B cell (primary cell): ENCODE measurements at regions not wholly inside any gene's neighbourhood (a gene's known extent, or its start where the extent isn't known, plus 50 kb on each side); places are given as distances from the start of the nearest gene placed in this dataset.

Source experiments
- ATAC-seq: fragments of 200-7000 bp; cut with Tn5 transposase; one replicate; pipeline ENCODE4 v1.10.0; 2021; ENCODE audit warnings: low read depth, mild to moderate bottlenecking, moderate number of reproducible peaks, moderate library complexity
- CTCF ChIA-PET: fragments of 350-600 bp; sonication (Branson Sonifier 250); formaldehyde crosslinking; loops from one replicate; lab custom pipeline; 2021; ENCODE audit warnings: antibody characterized with exemption, inconsistent platforms; lab: Charles Lee
- POLR2A ChIA-PET: fragments of 350-600 bp; sonication (Branson Sonifier 250); formaldehyde crosslinking; loops from one replicate; lab custom pipeline; 2021; ENCODE audit warnings: antibody characterized with exemption; lab: Charles Lee
- DNase-seq: peaks from one replicate; pipeline ENCODE4 v3.0.0; 2013
- H2AFZ ChIP-seq: 2 replicates; pipeline ENCODE4 v1.6.1; 2012; ENCODE audit warnings: mild to moderate bottlenecking, low read depth, low read length; ENCODE audit not compliant: insufficient read depth, poor library complexity, severe bottlenecking
- H3K27ac ChIP-seq, 2 donors: 1 replicate in 1 of 2; 2 replicates in 1 of 2; pipeline ENCODE4 v1.5.1; 2012 to 2013; ENCODE audit warnings: low read length in 2 of 2, mild to moderate bottlenecking in 2 of 2, moderate library complexity in 1 of 2
- H3K27me3 ChIP-seq, 4 experiments: fragments of 200-600 bp in 1 of 4; sonication (generic) in 1 of 4; replicated peaks in 1 of 4; 1 replicate in 2 of 4; 2 replicates in 2 of 4; pipeline versions ENCODE4 v1.6.1 to v1.7.0; 2013 to 2016; ENCODE audit warnings: low read length in 3 of 4, mild to moderate bottlenecking in 2 of 4, mixed read lengths in 1 of 4, moderate library complexity in 1 of 4; ENCODE audit not compliant: insufficient read depth in 4 of 4, control insufficient read depth in 3 of 4; ENCODE audit errors: control extremely low read depth in 1 of 4
- H3K36me3 ChIP-seq, 2 experiments: replicated peaks in 1 of 2; 1 replicate in 1 of 2; 2 replicates in 1 of 2; pipeline versions ENCODE4 v1.6.1 to v1.7.1; 2013; ENCODE audit warnings: low read length in 1 of 2; ENCODE audit not compliant: insufficient read depth in 2 of 2, control insufficient read depth in 1 of 2; ENCODE audit errors: control extremely low read depth in 1 of 2, extremely low read depth in 1 of 2
- H3K4me1 ChIP-seq, 2 donors: fragments of 200-600 bp in 1 of 2; sonication (generic) in 1 of 2; 1 replicate in 1 of 2; 2 replicates in 1 of 2; pipeline versions ENCODE4 v1.5.1 to v1.6.1; 2013 to 2017; ENCODE audit warnings: low read length in 2 of 2; ENCODE audit not compliant: control insufficient read depth in 2 of 2, insufficient read depth in 2 of 2
- H3K4me2 ChIP-seq: replicated peaks from 2 replicates; pipeline ENCODE3; 2012; ENCODE audit warnings: mild to moderate bottlenecking, low read depth, low read length; ENCODE audit not compliant: poor library complexity, severe bottlenecking
- H3K4me3 ChIP-seq, 5 experiments: fragments of 200-600 bp in 1 of 5; sonication (generic) in 1 of 5; 1 replicate in 3 of 5; 2 replicates in 2 of 5; pipeline versions ENCODE4 v1.5.1 to v1.7.0; 2011 to 2016; ENCODE audit warnings: low read length in 4 of 5, mild to moderate bottlenecking in 4 of 5, low read depth in 2 of 5, control low read depth in 1 of 5, moderate library complexity in 1 of 5; ENCODE audit not compliant: insufficient read depth in 1 of 5; ENCODE audit errors: control extremely low read depth in 1 of 5, extremely low read depth in 1 of 5
- H3K79me2 ChIP-seq: fragments of 200-600 bp; sonication (generic); one replicate; pipeline ENCODE4 v1.6.0; 2016; ENCODE audit warnings: low read length; ENCODE audit not compliant: control insufficient read depth, insufficient read depth
- H3K9ac ChIP-seq: fragments of 200-600 bp; sonication (generic); 2 replicates; pipeline ENCODE4 v1.6.1; 2017; ENCODE audit warnings: mild to moderate bottlenecking, low read length, moderate library complexity
- H3K9me3 ChIP-seq, 3 donors: one replicate each; pipeline versions ENCODE4 v1.6.1 to v1.7.1; 2013; ENCODE audit warnings: low read length in 2 of 3; ENCODE audit not compliant: control insufficient read depth in 2 of 3, insufficient read depth in 1 of 3; ENCODE audit errors: control extremely low read depth in 1 of 3
- H4K20me1 ChIP-seq: 2 replicates; pipeline ENCODE4 v1.6.0; 2012; ENCODE audit warnings: mild to moderate bottlenecking, low read length; ENCODE audit not compliant: insufficient read depth, control insufficient read depth, poor library complexity, severe bottlenecking
- H3K27ac Mint-ChIP-seq: one replicate; pipeline ENCODE4 v1.8.0; 2021; ENCODE audit warnings: mixed read lengths
- H3K27me3 Mint-ChIP-seq: one replicate; pipeline ENCODE4 v1.8.0; 2021; ENCODE audit warnings: mixed read lengths
- H3K4me1 Mint-ChIP-seq: one replicate; pipeline ENCODE4 v1.8.0; 2021; ENCODE audit warnings: mixed read lengths
- H3K4me3 Mint-ChIP-seq: one replicate; pipeline ENCODE4 v1.8.0; 2021; ENCODE audit warnings: mixed read lengths
- H3K9me3 Mint-ChIP-seq: one replicate; pipeline ENCODE4 v1.8.0; 2022; ENCODE audit warnings: mixed read lengths; ENCODE audit not compliant: insufficient read depth
- CTCF ChIP-seq: fragments of 200-600 bp; IDR thresholded peaks from one replicate; pipeline ENCODE4 v1.8.0; 2022; ENCODE audit warnings: antibody characterized with exemption, mild to moderate bottlenecking
- EZH2 ChIP-seq: IDR thresholded peaks from 2 replicates; pipeline ENCODE4 v1.6.1; 2012; ENCODE audit warnings: borderline replicate concordance, low read depth, mild to moderate bottlenecking, moderate library complexity, low read length; ENCODE audit not compliant: insufficient read depth, poor library complexity, severe bottlenecking
- WGBS: methylation state at CpG from one replicate; pipeline ENCODE4 v1.1.5; 2013; ENCODE audit warnings: missing lambda C conversion rate; ENCODE audit not compliant: insufficient coverage; 5-methylcytosine and 5-hydroxymethylcytosine counted together
- intact Hi-C: fragments of 100-400 bp; cut with micrococcal nuclease; formaldehyde crosslinking; loops from one replicate; pipeline ENCODE4 v1.10.0; 2022

- no CpG with 5 or more reads among the region's 1 CpG for WGBS
- H3K9me3 ChIP-seq = no peaks in the 10 kb centered on the region
- no peaks in the 10 kb centered on the region for H3K4me1 ChIP-seq
- no peaks in the 10 kb centered on the region for H4K20me1 ChIP-seq
- no peak overlapping the region for H3K4me2 ChIP-seq
- no peak overlapping the region for H3K9ac ChIP-seq
- no peaks in the 10 kb centered on the region for H3K4me1 Mint-ChIP-seq
- H3K9me3 Mint-ChIP-seq = no peaks in the 10 kb centered on the region
- H3K27me3 Mint-ChIP-seq = peaks cover 36% of the 10 kb centered on the region
- no peak overlapping the region for H3K4me3 ChIP-seq
- no peak overlapping the region for H3K4me3 Mint-ChIP-seq
- DNase-seq (no peak), ATAC-seq (no peak)
- no peaks in the 10 kb centered on the region for H3K79me2 ChIP-seq
- intact Hi-C loops = no loop called here
- no peak overlapping the region for H3K27ac ChIP-seq
- no peak overlapping the region for H3K27ac Mint-ChIP-seq
- H3K36me3 ChIP-seq = no peaks in the 10 kb centered on the region
- POLR2A ChIA-PET = no interaction called here
- H2AFZ ChIP-seq = no peak overlapping the region
- CTCF ChIA-PET = no interaction called here
- TF ChIP-seq CTCF (no peak), EZH2 (no peak)
- H3K27me3 ChIP-seq = no peaks in the 10 kb centered on the region
These were observed 194.8 kb downstream of the UNC5CL start for GRCh38 chr6:40844246-40844645.

- H3K4me2 ChIP-seq = no peak overlapping the region
- no peak overlapping the region for H3K27ac Mint-ChIP-seq
- H3K9me3 ChIP-seq = no peaks in the 10 kb centered on the region
- no peak overlapping the region for H3K4me3 ChIP-seq
- H3K9me3 Mint-ChIP-seq = no peaks in the 10 kb centered on the region
- intact Hi-C loops = no loop called here
- H3K27me3 Mint-ChIP-seq = peaks cover 28% of the 10 kb centered on the region
- POLR2A ChIA-PET = no interaction called here
- no peaks in the 10 kb centered on the region for H3K4me1 ChIP-seq
- WGBS = no CpG with 5 or more reads among the region's 2 CpGs
- CTCF ChIA-PET = no interaction called here
- no peak overlapping the region for H3K27ac ChIP-seq
- no peaks in the 10 kb centered on the region for H3K4me1 Mint-ChIP-seq
- no peak for ATAC-seq
- H3K27me3 ChIP-seq = no peaks in the 10 kb centered on the region
- no peak for DNase-seq
- H4K20me1 ChIP-seq = no peaks in the 10 kb centered on the region
- TF ChIP-seq EZH2 = no peak
- TF ChIP-seq CTCF = no peak
- no peak overlapping the region for H2AFZ ChIP-seq
- H3K36me3 ChIP-seq = no peaks in the 10 kb centered on the region
- no peaks in the 10 kb centered on the region for H3K79me2 ChIP-seq
- H3K4me3 Mint-ChIP-seq = no peak overlapping the region
- H3K9ac ChIP-seq = no peak overlapping the region
These were observed 197.3 kb downstream of the UNC5CL start for GRCh38 chr6:40841721-40842120.
